ENCODE measurements at regions not wholly inside any gene's neighbourhood (a gene's known extent, or its start where the extent isn't known, plus 50 kb on each side); places are given as distances from the start of the nearest gene placed in this dataset.

- no peak for TF ChIP-seq POLR2A (IDR thresholded peaks at IDR 0.05; ENCODE audit: low read depth, low read length)
- no peak for TF ChIP-seq POLR2AphosphoS5 (IDR thresholded peaks at IDR 0.05; ENCODE audit: low read depth, low read length)
- no peak for TF ChIP-seq TAF1 (IDR thresholded peaks at IDR 0.05; ENCODE audit: borderline replicate concordance, low read depth, low read length)
Observed at GRCh38 chr13:99829593-99830239, 141.9 kb downstream of the ZIC5 start.

Measured in GM12892 (cell line).